K562 (cell line): ENCODE measurements at regions not wholly inside any gene's neighbourhood (a gene's known extent, or its start where the extent isn't known, plus 50 kb on each side); places are given as distances from the start of the nearest gene placed in this dataset.

Experiments
- BRD9 ChIP-seq: fragments of 450-650 bp; IDR thresholded peaks from 2 replicates; pipeline ENCODE4 v1.6.1; 2018; ENCODE audit warnings: low read depth; ENCODE audit not compliant: partially characterized antibody
- FOXA1 ChIP-seq: fragments of 450-650 bp; IDR thresholded peaks from 2 replicates; pipeline ENCODE4 v1.6.1; 2016; ENCODE audit warnings: mild to moderate bottlenecking, borderline replicate concordance
- SMARCA4 ChIP-seq: fragments of 450-650 bp; IDR thresholded peaks from 2 replicates; pipeline ENCODE4 v1.6.1; 2016
- ZFP30 ChIP-seq: fragments of 250-450 bp; sonication (Bioruptor Pico); IDR thresholded peaks from 2 replicates; pipeline ENCODE4 v1.8.0; 2022; ENCODE audit warnings: moderate library complexity, mild to moderate bottlenecking, inconsistent platforms, borderline replicate concordance
- TF ChIP-seq, protein P1 (sequence below), 2 experiments: fragments of 450-650 bp; formaldehyde crosslinking in 1 of 2; IDR thresholded peaks; 2 replicates each; pipeline versions ENCODE4 v1.4.0 to v1.6.1; 2014 to 2020; ENCODE audit warnings: mild to moderate bottlenecking in 2 of 2, borderline replicate concordance in 1 of 2, low read depth in 1 of 2
- TF ChIP-seq, protein P2 (sequence below): fragments of 450-650 bp; IDR thresholded peaks from 2 replicates; pipeline ENCODE4 v1.6.1; 2016; ENCODE audit warnings: low read depth, mild to moderate bottlenecking, moderate library complexity
- TF ChIP-seq, protein P3 (sequence below): fragments of 450-650 bp; IDR thresholded peaks from 2 replicates; pipeline ENCODE4 v1.6.1; 2016; ENCODE audit warnings: mild to moderate bottlenecking
- TF ChIP-seq, protein P4 (sequence below): sonication (generic); formaldehyde crosslinking; IDR thresholded peaks from 2 replicates; pipeline ENCODE4 v1.8.0; 2022; ENCODE audit warnings: mild to moderate bottlenecking, low read depth, missing genetic modification reagents

DNA sequence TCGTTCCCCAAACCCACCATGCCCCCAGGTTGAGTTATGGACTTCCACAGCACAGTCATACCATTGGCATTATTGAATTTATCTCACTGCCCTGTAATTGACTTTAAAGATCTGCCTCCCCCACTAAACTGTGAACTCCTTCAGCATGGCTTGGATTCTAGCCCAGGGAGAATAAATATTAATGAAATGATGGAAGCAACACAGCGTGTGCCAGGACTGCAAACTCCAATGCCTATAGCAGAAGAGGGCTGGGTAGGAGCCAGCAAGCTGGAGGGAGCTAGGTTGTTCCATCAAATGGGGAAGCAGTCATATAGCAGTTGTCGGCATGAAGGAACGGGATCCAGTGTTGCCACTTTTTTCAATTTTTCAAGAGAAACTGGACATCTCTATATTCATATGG, 69.0 kb upstream of the MSX2 start (continued):
- TF ChIP-seq, protein P1, sequence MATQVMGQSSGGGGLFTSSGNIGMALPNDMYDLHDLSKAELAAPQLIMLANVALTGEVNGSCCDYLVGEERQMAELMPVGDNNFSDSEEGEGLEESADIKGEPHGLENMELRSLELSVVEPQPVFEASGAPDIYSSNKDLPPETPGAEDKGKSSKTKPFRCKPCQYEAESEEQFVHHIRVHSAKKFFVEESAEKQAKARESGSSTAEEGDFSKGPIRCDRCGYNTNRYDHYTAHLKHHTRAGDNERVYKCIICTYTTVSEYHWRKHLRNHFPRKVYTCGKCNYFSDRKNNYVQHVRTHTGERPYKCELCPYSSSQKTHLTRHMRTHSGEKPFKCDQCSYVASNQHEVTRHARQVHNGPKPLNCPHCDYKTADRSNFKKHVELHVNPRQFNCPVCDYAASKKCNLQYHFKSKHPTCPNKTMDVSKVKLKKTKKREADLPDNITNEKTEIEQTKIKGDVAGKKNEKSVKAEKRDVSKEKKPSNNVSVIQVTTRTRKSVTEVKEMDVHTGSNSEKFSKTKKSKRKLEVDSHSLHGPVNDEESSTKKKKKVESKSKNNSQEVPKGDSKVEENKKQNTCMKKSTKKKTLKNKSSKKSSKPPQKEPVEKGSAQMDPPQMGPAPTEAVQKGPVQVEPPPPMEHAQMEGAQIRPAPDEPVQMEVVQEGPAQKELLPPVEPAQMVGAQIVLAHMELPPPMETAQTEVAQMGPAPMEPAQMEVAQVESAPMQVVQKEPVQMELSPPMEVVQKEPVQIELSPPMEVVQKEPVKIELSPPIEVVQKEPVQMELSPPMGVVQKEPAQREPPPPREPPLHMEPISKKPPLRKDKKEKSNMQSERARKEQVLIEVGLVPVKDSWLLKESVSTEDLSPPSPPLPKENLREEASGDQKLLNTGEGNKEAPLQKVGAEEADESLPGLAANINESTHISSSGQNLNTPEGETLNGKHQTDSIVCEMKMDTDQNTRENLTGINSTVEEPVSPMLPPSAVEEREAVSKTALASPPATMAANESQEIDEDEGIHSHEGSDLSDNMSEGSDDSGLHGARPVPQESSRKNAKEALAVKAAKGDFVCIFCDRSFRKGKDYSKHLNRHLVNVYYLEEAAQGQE (IDR thresholded peaks at IDR 0.05; ENCODE audit: borderline replicate concordance): no peak
- TF ChIP-seq, protein P1 (CRISPR knock-in tag; IDR thresholded peaks at IDR 0.05; ENCODE audit: low read depth): no peak
- no peak for TF ChIP-seq SMARCA4
- TF ChIP-seq, protein P2, sequence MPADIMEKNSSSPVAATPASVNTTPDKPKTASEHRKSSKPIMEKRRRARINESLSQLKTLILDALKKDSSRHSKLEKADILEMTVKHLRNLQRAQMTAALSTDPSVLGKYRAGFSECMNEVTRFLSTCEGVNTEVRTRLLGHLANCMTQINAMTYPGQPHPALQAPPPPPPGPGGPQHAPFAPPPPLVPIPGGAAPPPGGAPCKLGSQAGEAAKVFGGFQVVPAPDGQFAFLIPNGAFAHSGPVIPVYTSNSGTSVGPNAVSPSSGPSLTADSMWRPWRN: no peak
- TF ChIP-seq, protein P3, sequence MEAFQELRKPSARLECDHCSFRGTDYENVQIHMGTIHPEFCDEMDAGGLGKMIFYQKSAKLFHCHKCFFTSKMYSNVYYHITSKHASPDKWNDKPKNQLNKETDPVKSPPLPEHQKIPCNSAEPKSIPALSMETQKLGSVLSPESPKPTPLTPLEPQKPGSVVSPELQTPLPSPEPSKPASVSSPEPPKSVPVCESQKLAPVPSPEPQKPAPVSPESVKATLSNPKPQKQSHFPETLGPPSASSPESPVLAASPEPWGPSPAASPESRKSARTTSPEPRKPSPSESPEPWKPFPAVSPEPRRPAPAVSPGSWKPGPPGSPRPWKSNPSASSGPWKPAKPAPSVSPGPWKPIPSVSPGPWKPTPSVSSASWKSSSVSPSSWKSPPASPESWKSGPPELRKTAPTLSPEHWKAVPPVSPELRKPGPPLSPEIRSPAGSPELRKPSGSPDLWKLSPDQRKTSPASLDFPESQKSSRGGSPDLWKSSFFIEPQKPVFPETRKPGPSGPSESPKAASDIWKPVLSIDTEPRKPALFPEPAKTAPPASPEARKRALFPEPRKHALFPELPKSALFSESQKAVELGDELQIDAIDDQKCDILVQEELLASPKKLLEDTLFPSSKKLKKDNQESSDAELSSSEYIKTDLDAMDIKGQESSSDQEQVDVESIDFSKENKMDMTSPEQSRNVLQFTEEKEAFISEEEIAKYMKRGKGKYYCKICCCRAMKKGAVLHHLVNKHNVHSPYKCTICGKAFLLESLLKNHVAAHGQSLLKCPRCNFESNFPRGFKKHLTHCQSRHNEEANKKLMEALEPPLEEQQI: no peak
- TF ChIP-seq, protein P4, sequence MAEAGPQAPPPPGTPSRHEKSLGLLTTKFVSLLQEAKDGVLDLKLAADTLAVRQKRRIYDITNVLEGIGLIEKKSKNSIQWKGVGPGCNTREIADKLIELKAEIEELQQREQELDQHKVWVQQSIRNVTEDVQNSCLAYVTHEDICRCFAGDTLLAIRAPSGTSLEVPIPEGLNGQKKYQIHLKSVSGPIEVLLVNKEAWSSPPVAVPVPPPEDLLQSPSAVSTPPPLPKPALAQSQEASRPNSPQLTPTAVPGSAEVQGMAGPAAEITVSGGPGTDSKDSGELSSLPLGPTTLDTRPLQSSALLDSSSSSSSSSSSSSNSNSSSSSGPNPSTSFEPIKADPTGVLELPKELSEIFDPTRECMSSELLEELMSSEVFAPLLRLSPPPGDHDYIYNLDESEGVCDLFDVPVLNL (CRISPR knock-in tag): no peak
- TF ChIP-seq BRD9: no peak
- no peak for TF ChIP-seq ZFP30 (CRISPR knock-in tag)
- no peak for TF ChIP-seq FOXA1
- TF ChIP-seq, all 486 proteins: peak for 0
